ENCODE measurements at regions not wholly inside any gene's neighbourhood (a gene's known extent, or its start where the extent isn't known, plus 50 kb on each side); places are given as distances from the start of the nearest gene placed in this dataset.

- DNase-seq, result no peak
These were observed 51.9 kb upstream of the EXOC2 start for GRCh38 chr6:744666-745353.

- DNase-seq, result no peak
These were observed 50.6 kb upstream of the EXOC2 start for GRCh38 chr6:743320-744096.

All from NCI-H146 (cell line).